ENCODE measurements at regions not wholly inside any gene's neighbourhood (a gene's known extent, or its start where the extent isn't known, plus 50 kb on each side); places are given as distances from the start of the nearest gene placed in this dataset.

DNA sequence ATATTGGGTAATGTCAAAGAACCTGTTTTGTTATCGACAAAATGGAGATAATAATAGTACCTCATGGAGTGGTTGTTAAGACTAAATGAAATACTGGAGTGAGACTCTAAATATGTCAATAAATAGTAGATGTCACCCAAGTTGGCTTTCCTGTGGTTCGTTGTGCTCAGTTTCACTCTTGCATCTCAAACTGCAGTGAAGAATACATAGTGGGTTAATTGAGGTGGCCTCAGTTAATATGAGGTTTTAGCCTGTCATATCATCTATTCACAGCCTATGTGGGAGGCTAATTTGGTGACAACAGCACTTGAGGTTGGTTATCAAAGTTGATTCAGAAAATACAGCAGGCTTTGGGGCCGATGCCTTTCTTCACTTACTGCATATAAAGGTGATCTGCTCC lies 485.5 kb upstream of the SUCLG2 start:
- TF ChIP-seq POLR2A (IDR thresholded peaks at IDR 0.05; ENCODE audit: low read depth, low read length) = no peak
- TF ChIP-seq EZH2 (IDR thresholded peaks at IDR 0.05; ENCODE audit: borderline replicate concordance, low read depth, low read length, severe bottlenecking) = no peak
- TF ChIP-seq, protein P1, sequence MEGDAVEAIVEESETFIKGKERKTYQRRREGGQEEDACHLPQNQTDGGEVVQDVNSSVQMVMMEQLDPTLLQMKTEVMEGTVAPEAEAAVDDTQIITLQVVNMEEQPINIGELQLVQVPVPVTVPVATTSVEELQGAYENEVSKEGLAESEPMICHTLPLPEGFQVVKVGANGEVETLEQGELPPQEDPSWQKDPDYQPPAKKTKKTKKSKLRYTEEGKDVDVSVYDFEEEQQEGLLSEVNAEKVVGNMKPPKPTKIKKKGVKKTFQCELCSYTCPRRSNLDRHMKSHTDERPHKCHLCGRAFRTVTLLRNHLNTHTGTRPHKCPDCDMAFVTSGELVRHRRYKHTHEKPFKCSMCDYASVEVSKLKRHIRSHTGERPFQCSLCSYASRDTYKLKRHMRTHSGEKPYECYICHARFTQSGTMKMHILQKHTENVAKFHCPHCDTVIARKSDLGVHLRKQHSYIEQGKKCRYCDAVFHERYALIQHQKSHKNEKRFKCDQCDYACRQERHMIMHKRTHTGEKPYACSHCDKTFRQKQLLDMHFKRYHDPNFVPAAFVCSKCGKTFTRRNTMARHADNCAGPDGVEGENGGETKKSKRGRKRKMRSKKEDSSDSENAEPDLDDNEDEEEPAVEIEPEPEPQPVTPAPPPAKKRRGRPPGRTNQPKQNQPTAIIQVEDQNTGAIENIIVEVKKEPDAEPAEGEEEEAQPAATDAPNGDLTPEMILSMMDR (IDR thresholded peaks at IDR 0.05; ENCODE audit: extremely low read depth in 1 of 2, insufficient read depth in 1 of 2, low read depth in 1 of 2, low read length in 2 of 2) = no peak

Measured in endothelial cell of umbilical vein (primary cell).